HCT116 (cell line): ENCODE measurements at regions not wholly inside any gene's neighbourhood (a gene's known extent, or its start where the extent isn't known, plus 50 kb on each side); places are given as distances from the start of the nearest gene placed in this dataset.

Source experiments
- ATAC-seq: fragments of 200-7000 bp; cut with Tn5 transposase; 2 replicates; pipeline ENCODE4 v1.9.1; 2020; ENCODE audit warnings: mild to moderate bottlenecking, moderate library complexity
- BruUV-seq: library from RNA; stranded (reverse); fragments of 400-500 nt; replicated peaks from 2 replicates; lab custom pipeline; 2021; lab: Mats Ljungman, UMichigan
- CTCF ChIA-PET: fragments of 300-600 bp; sonication (Branson Sonifier 250); formaldehyde crosslinking; loops from one replicate; lab custom pipeline; 2021; ENCODE audit warnings: antibody characterized with exemption; lab: Charles Lee
- POLR2A ChIA-PET: fragments of 300-600, 350-600 bp; sonication (Branson Sonifier 250); formaldehyde crosslinking; loops from one replicate; lab custom pipeline; 2021; ENCODE audit warnings: antibody characterized with exemption; lab: Charles Lee
- RAD21 ChIA-PET, 2 experiments: fragments of 300-600 bp; sonication (Branson Sonifier 250); formaldehyde crosslinking; loops; one replicate each; lab custom pipeline; 2023; ENCODE audit warnings: low total read pairs in 2 of 2; ENCODE audit not compliant: uncharacterized antibody in 2 of 2, unreplicated experiment in 2 of 2, low non-redundant PET in 1 of 2; lab: Charles Lee
- DNase-seq: peaks from one replicate; pipeline ENCODE4 v3.0.0-alpha.2; 2010; ENCODE audit warnings: low read depth, low spot score
- H2AFZ ChIP-seq: fragments of 200-600 bp; shearing (Covaris generic), sonication (generic); 2 replicates; pipeline ENCODE4 v1.6.1; 2017; ENCODE audit warnings: low read depth, mixed run types, mixed read lengths, antibody characterized with exemption, low read length; ENCODE audit not compliant: poor library complexity, severe bottlenecking
- H3K27ac ChIP-seq: 2 replicates; pipeline ENCODE4 v1.5.1; 2012; ENCODE audit warnings: low read depth, low read length
- H3K27me3 ChIP-seq: fragments of 200-600 bp; sonication (generic); 2 replicates; pipeline ENCODE4 v1.6.1; 2016; ENCODE audit warnings: mixed run types, low read length, mixed read lengths; ENCODE audit not compliant: insufficient read depth
- H3K36me3 ChIP-seq, 2 experiments: fragments of 200-500 bp in 1 of 2; fragments of 200-600 bp in 1 of 2; sonication (Bioruptor generic) in 1 of 2; sonication (generic) in 1 of 2; 2 replicates each; pipeline versions ENCODE4 v1.5.1 to v1.6.1; 2014 to 2016; ENCODE audit warnings: low read length in 2 of 2, inconsistent platforms in 1 of 2, mixed read lengths in 1 of 2, mixed run types in 1 of 2; ENCODE audit not compliant: insufficient read depth in 2 of 2, control insufficient read depth in 1 of 2
- H3K4me1 ChIP-seq, 2 experiments: fragments of 200-600 bp in 1 of 2; sonication (generic) in 1 of 2; 2 replicates each; pipeline versions ENCODE4 v1.5.1 to v1.6.1; 2012 to 2017; ENCODE audit warnings: low read length in 2 of 2, inconsistent platforms in 1 of 2, mild to moderate bottlenecking in 1 of 2, mixed read lengths in 1 of 2, mixed run types in 1 of 2, moderate library complexity in 1 of 2; ENCODE audit not compliant: insufficient read depth in 2 of 2, control insufficient read depth in 1 of 2
- H3K4me2 ChIP-seq: fragments of 200-600 bp; sonication (generic); 2 replicates; pipeline ENCODE4 v1.6.1; 2017; ENCODE audit warnings: mixed run types, low read length, mixed read lengths
- H3K4me3 ChIP-seq, 2 experiments: fragments of 200-600 bp in 1 of 2; sonication (generic) in 1 of 2; replicated peaks in 1 of 2; 2 replicates each; pipeline ENCODE4 v1.5.1; 2011 to 2016; ENCODE audit warnings: low read length in 2 of 2, control low read depth in 1 of 2, low read depth in 1 of 2, mild to moderate bottlenecking in 1 of 2, mixed read lengths in 1 of 2, mixed run types in 1 of 2
- H3K79me2 ChIP-seq: fragments of 200-600 bp; sonication (generic); 2 replicates; pipeline ENCODE4 v1.6.1; 2017; ENCODE audit warnings: mild to moderate bottlenecking, mixed run types, low read length, moderate library complexity, mixed read lengths; ENCODE audit not compliant: insufficient read depth
- H3K9ac ChIP-seq: fragments of 200-600 bp; sonication (generic); 2 replicates; pipeline ENCODE4 v1.6.1; 2016; ENCODE audit warnings: low read length, mixed read lengths
- H3K9me2 ChIP-seq: fragments of 200-600 bp; sonication (generic), shearing (Covaris generic); 2 replicates; pipeline ENCODE4 v1.6.1; 2017; ENCODE audit warnings: mixed run types, mild to moderate bottlenecking, moderate library complexity; ENCODE audit not compliant: insufficient read depth
- H3K9me3 ChIP-seq, 2 experiments: fragments of 200-500 bp in 1 of 2; fragments of 200-600 bp in 1 of 2; sonication (Bioruptor generic) in 1 of 2; sonication (generic) in 1 of 2; 2 replicates each; pipeline ENCODE4 v1.6.1; 2014 to 2017; ENCODE audit warnings: low read length in 2 of 2, mixed read lengths in 2 of 2, inconsistent platforms in 1 of 2, low read depth in 1 of 2, mild to moderate bottlenecking in 1 of 2, mixed run types in 1 of 2, moderate library complexity in 1 of 2; ENCODE audit not compliant: control insufficient read depth in 1 of 2, insufficient read depth in 1 of 2
- H4K20me1 ChIP-seq: fragments of 200-600 bp; sonication (generic), shearing (Covaris generic); 2 replicates; pipeline ENCODE4 v1.6.1; 2017; ENCODE audit warnings: mixed run types, mild to moderate bottlenecking, moderate library complexity; ENCODE audit not compliant: insufficient read depth
- CBX3 ChIP-seq: IDR thresholded peaks from 2 replicates; pipeline ENCODE4 v1.6.1; 2012; ENCODE audit warnings: low read depth
- CEBPB ChIP-seq: IDR thresholded peaks from 2 replicates; pipeline ENCODE4 v1.6.1; 2012; ENCODE audit warnings: low read depth
- CTCF ChIP-seq, 3 experiments: fragments of 200-600 bp in 1 of 3; sonication (generic) in 1 of 3; IDR thresholded peaks in 2 of 3; conservative IDR thresholded peaks in 1 of 3; 2 replicates each; pipeline ENCODE4 v1.5.1; 2012 to 2017; ENCODE audit warnings: low read depth in 2 of 3, low read length in 2 of 3, antibody characterized with exemption in 1 of 3, borderline replicate concordance in 1 of 3, control low read depth in 1 of 3, mild to moderate bottlenecking in 1 of 3, mixed read lengths in 1 of 3, mixed run types in 1 of 3, moderate library complexity in 1 of 3; ENCODE audit not compliant: insufficient read depth in 1 of 3
- EGR1 ChIP-seq: IDR thresholded peaks from 2 replicates; pipeline ENCODE4 v1.6.1; 2012; ENCODE audit warnings: low read depth
- EZH2 ChIP-seq: fragments of 200-600 bp; sonication (generic); IDR thresholded peaks from 2 replicates; pipeline ENCODE4 v1.6.1; 2017; ENCODE audit warnings: antibody characterized with exemption, mixed run types
- FOSL1 ChIP-seq: IDR thresholded peaks from 2 replicates; pipeline ENCODE4 v1.6.1; 2012; ENCODE audit warnings: low read depth
- JUND ChIP-seq: IDR thresholded peaks from 2 replicates; pipeline ENCODE4 v1.6.1; 2012
- POLR2A ChIP-seq: IDR thresholded peaks from 2 replicates; pipeline ENCODE4 v1.7.0; 2011; ENCODE audit warnings: borderline replicate concordance; ENCODE audit not compliant: insufficient read depth, insufficient read length; ENCODE audit errors: extremely low read depth
- POLR2AphosphoS5 ChIP-seq: IDR thresholded peaks from 2 replicates; pipeline ENCODE4 v1.6.1; 2011; ENCODE audit warnings: mild to moderate bottlenecking, low read depth, low read length, moderate library complexity
- SP1 ChIP-seq: IDR thresholded peaks from 2 replicates; pipeline ENCODE4 v1.6.1; 2012; ENCODE audit warnings: low read depth
- TCF7L2 ChIP-seq: IDR thresholded peaks from 2 replicates; pipeline ENCODE4 v1.7.0; 2011; ENCODE audit warnings: borderline replicate concordance, inconsistent platforms; ENCODE audit not compliant: insufficient read depth, insufficient read length; ENCODE audit errors: extremely low read depth
- YY1 ChIP-seq: IDR thresholded peaks from 2 replicates; pipeline ENCODE4 v1.6.1; 2011; ENCODE audit warnings: low read length, low read depth, moderate library complexity, mild to moderate bottlenecking; ENCODE audit not compliant: insufficient replicate concordance; ENCODE audit errors: extremely low read depth
- intact Hi-C: fragments of 100-400 bp; cut with micrococcal nuclease; formaldehyde crosslinking; loops from 2 replicates; pipeline ENCODE4 v1.10.0; 2022
- TF ChIP-seq, protein P1 (sequence below): IDR thresholded peaks from 2 replicates; pipeline ENCODE4 v1.6.1; 2012
- TF ChIP-seq, protein P2 (sequence below): IDR thresholded peaks from 2 replicates; pipeline ENCODE4 v1.6.1; 2012

- no peak for TF ChIP-seq EZH2
- TF ChIP-seq CEBPB = no peak
These were observed 103.9 kb upstream of the OBI1 start (continued) for GRCh38 chr13:78762825-78763224.

GRCh38 chr13:78759704-78760103 lies 100.7 kb upstream of the OBI1 start:
- ChIA-PET POLR2A (no interaction called here), CTCF (no interaction called here), RAD21 (no interaction called here)
- no peak overlapping the region for H3K27ac ChIP-seq
- no peaks in the 10 kb centered on the region for H4K20me1 ChIP-seq
- no peak for DNase-seq
- no peak overlapping the region for H2AFZ ChIP-seq
- intact Hi-C loops = no loop called here
- no TSS peak for BruUV-seq
- H3K79me2 ChIP-seq = no peaks in the 10 kb centered on the region
- peaks cover 15% of the 10 kb centered on the region for H3K27me3 ChIP-seq
- no peak for TF ChIP-seq CBX3
- TF ChIP-seq POLR2AphosphoS5 = no peak
- TF ChIP-seq CTCF (IDR thresholded peaks at IDR 0.05 in 2 of 3, conservative IDR thresholded peaks at IDR 0.05 in 1 of 3; ENCODE audit: borderline replicate concordance in 1 of 3, insufficient read depth in 1 of 3, low read depth in 2 of 3, low read length in 2 of 3) = no peak
- no peak for TF ChIP-seq CEBPB
- TF ChIP-seq EGR1 = no peak
- no peak for TF ChIP-seq FOSL1
- TF ChIP-seq, protein P1, sequence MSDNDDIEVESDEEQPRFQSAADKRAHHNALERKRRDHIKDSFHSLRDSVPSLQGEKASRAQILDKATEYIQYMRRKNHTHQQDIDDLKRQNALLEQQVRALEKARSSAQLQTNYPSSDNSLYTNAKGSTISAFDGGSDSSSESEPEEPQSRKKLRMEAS = no peak
- no peak for TF ChIP-seq POLR2A
- TF ChIP-seq, protein P2, sequence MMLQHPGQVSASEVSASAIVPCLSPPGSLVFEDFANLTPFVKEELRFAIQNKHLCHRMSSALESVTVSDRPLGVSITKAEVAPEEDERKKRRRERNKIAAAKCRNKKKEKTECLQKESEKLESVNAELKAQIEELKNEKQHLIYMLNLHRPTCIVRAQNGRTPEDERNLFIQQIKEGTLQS = no peak
- TF ChIP-seq JUND = no peak
- TF ChIP-seq EZH2 = no peak
- TF ChIP-seq TCF7L2 = no peak
- TF ChIP-seq YY1 = no peak
- TF ChIP-seq SP1 = no peak
- H3K4me1 ChIP-seq = no peaks in the 10 kb centered on the region
- H3K4me2 ChIP-seq = no peak overlapping the region
- H3K9me2 ChIP-seq = no peaks in the 10 kb centered on the region
- no peaks in the 10 kb centered on the region for H3K36me3 ChIP-seq
- ATAC-seq = no peak
- no peaks in the 10 kb centered on the region for H3K9me3 ChIP-seq
- H3K9ac ChIP-seq = no peak overlapping the region
- H3K4me3 ChIP-seq = no peak overlapping the region
